GM12874 (cell line): ENCODE measurements at regions not wholly inside any gene's neighbourhood (a gene's known extent, or its start where the extent isn't known, plus 50 kb on each side); places are given as distances from the start of the nearest gene placed in this dataset.

Experiments
- CTCF ChIP-seq: IDR thresholded peaks from 2 replicates; pipeline ENCODE4 v1.5.1; 2011; ENCODE audit warnings: low read depth, mild to moderate bottlenecking, control low read depth, low read length, moderate library complexity; ENCODE audit not compliant: insufficient read depth

- no peak for TF ChIP-seq CTCF
Observed at GRCh38 chr7:124426621-124427020, 339.0 kb downstream of the GPR37 start.

GRCh38 chr7:124423863-124424262 is 341.7 kb downstream of the GPR37 start:
- no peak for TF ChIP-seq CTCF

DNA sequence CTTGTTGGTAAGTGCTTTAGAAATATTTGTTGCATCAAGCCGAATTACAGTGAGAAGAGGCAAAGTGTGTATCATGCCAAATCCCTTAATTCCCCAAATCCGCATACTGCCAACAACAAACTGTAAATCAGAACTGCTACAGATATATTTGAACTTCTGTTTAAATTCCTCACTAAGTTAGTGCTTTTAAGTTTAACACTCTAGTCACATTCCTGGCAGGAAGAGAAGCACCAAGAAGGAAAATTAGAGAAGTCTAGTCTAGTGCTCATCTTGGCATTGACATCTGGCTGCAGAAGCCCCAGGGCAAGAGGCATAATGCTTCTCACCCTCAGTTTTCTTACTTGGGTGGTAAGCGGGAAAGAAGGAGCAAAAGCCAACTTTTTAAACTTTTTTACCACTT is 343.5 kb downstream of the GPR37 start:
- no peak for TF ChIP-seq CTCF

DNA sequence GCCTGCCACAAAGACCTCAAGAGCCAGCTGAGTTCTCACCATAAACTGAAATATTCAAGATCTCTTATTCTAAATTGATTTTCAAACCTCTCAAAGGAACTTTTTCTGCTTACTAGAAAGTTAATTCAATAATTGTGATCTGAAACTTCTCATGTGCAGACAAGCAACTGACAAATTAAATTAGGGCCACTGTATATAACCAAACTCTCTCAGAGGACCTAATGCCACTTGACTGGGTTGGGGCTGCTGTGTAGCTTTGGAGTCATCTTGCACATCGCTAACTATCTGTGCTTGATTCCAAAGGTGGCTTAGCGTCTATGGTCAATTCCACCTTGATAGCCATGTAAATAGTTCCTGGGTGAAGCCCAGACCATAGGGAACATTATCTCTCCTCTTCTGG is 345.2 kb downstream of the GPR37 start:
- no peak for TF ChIP-seq CTCF

GRCh38 chr7:124413029-124413428 is 352.6 kb downstream of the GPR37 start:
- TF ChIP-seq CTCF = no peak

DNA sequence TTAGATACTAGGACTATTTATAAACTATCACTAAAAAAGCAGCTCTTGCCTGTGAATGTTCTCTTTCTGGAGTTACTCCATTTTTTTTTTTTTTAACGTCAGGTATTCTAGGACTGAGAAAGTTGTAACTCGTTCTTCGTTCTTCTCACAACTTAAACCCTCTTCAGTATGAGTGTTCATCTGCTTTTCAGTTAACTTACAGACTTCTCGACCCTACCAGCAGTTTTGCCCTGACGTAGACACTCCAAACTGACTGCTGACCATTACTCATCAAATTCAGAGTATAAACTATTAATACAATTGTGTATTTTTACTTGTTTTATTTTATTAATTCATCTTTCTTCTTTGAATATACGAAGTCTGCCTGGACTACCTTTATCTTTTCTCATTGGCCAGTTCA is 353.1 kb downstream of the GPR37 start:
- no peak for TF ChIP-seq CTCF

DNA sequence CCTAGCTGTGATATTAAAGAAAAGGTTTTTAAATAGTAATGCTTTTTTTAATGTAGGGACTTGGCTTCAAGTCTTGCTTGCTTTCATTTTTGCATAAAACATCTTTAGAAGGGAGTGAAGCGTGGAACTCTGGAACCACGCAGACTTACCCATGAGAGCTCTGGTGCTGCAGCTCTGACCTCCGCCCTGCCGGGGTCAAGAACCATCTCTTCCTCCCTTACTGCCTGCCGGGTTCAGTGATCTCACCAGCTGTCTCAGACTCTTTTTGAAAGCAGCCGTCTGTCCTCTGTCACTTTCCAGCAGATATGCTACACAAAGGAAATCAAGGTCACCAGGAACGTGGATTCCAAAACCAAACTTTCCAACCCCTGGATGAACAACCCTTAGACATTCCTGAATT is 353.8 kb downstream of the GPR37 start:
- no peak for TF ChIP-seq CTCF

GRCh38 chr7:124403587-124403986 is 362.0 kb downstream of the GPR37 start:
- TF ChIP-seq CTCF = no peak
